ENCODE measurements at regions not wholly inside any gene's neighbourhood (a gene's known extent, or its start where the extent isn't known, plus 50 kb on each side); places are given as distances from the start of the nearest gene placed in this dataset.

- H3K4me2 ChIP-seq: no peak overlapping the region
- H3K4me1 ChIP-seq (ENCODE audit: insufficient read depth): no peaks in the 10 kb centered on the region
- no peak overlapping the region for H3K27ac ChIP-seq (ENCODE audit: low read depth)
- no peaks in the 10 kb centered on the region for H3K79me2 ChIP-seq (replicated peaks; ENCODE audit: insufficient read depth)
- Mint-ChIP-seq H3K4me1 (no peaks in the 10 kb centered on the region), H3K4me3 (no peak overlapping the region), H3K27ac (no peak overlapping the region), H3K36me3 (ENCODE audit: low read depth) (no peaks in the 10 kb centered on the region), H3K9me3 (no peaks in the 10 kb centered on the region), H3K27me3 (ENCODE audit: insufficient read depth, low read depth, poor library complexity) (no peaks in the 10 kb centered on the region)
- no peak overlapping the region for H3K4me3 ChIP-seq
- no peak for TF ChIP-seq CREB1 (CRISPR knock-in tag; IDR thresholded peaks at IDR 0.05; ENCODE audit: low read depth)
- TF ChIP-seq NANOG (IDR thresholded peaks at IDR 0.05; ENCODE audit: borderline replicate concordance): no peak
- TF ChIP-seq ETS1 (IDR thresholded peaks at IDR 0.05): no peak
- no peak for TF ChIP-seq STAT1 (IDR thresholded peaks at IDR 0.05; ENCODE audit: unreplicated experiment)
- no peak for TF ChIP-seq ZNF331 (CRISPR knock-in tag; IDR thresholded peaks at IDR 0.05; ENCODE audit: low read depth)
- TF ChIP-seq ZNF114 (CRISPR knock-in tag; IDR thresholded peaks at IDR 0.05): no peak
- TF ChIP-seq JUNB (IDR thresholded peaks at IDR 0.05; ENCODE audit: unreplicated experiment): no peak
- no peak for TF ChIP-seq EZH2phosphoT487 (IDR thresholded peaks at IDR 0.05; ENCODE audit: unreplicated experiment)
- TF ChIP-seq REST (IDR thresholded peaks at IDR 0.05; ENCODE audit: unreplicated experiment): no peak
- TF ChIP-seq, protein P1, sequence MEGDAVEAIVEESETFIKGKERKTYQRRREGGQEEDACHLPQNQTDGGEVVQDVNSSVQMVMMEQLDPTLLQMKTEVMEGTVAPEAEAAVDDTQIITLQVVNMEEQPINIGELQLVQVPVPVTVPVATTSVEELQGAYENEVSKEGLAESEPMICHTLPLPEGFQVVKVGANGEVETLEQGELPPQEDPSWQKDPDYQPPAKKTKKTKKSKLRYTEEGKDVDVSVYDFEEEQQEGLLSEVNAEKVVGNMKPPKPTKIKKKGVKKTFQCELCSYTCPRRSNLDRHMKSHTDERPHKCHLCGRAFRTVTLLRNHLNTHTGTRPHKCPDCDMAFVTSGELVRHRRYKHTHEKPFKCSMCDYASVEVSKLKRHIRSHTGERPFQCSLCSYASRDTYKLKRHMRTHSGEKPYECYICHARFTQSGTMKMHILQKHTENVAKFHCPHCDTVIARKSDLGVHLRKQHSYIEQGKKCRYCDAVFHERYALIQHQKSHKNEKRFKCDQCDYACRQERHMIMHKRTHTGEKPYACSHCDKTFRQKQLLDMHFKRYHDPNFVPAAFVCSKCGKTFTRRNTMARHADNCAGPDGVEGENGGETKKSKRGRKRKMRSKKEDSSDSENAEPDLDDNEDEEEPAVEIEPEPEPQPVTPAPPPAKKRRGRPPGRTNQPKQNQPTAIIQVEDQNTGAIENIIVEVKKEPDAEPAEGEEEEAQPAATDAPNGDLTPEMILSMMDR (conservative IDR thresholded peaks at IDR 0.05; ENCODE audit: low read depth in 2 of 2): no peak
- TF ChIP-seq POLR2AphosphoS5 (IDR thresholded peaks at IDR 0.05; ENCODE audit: low read depth): no peak
- TF ChIP-seq, protein P2, sequence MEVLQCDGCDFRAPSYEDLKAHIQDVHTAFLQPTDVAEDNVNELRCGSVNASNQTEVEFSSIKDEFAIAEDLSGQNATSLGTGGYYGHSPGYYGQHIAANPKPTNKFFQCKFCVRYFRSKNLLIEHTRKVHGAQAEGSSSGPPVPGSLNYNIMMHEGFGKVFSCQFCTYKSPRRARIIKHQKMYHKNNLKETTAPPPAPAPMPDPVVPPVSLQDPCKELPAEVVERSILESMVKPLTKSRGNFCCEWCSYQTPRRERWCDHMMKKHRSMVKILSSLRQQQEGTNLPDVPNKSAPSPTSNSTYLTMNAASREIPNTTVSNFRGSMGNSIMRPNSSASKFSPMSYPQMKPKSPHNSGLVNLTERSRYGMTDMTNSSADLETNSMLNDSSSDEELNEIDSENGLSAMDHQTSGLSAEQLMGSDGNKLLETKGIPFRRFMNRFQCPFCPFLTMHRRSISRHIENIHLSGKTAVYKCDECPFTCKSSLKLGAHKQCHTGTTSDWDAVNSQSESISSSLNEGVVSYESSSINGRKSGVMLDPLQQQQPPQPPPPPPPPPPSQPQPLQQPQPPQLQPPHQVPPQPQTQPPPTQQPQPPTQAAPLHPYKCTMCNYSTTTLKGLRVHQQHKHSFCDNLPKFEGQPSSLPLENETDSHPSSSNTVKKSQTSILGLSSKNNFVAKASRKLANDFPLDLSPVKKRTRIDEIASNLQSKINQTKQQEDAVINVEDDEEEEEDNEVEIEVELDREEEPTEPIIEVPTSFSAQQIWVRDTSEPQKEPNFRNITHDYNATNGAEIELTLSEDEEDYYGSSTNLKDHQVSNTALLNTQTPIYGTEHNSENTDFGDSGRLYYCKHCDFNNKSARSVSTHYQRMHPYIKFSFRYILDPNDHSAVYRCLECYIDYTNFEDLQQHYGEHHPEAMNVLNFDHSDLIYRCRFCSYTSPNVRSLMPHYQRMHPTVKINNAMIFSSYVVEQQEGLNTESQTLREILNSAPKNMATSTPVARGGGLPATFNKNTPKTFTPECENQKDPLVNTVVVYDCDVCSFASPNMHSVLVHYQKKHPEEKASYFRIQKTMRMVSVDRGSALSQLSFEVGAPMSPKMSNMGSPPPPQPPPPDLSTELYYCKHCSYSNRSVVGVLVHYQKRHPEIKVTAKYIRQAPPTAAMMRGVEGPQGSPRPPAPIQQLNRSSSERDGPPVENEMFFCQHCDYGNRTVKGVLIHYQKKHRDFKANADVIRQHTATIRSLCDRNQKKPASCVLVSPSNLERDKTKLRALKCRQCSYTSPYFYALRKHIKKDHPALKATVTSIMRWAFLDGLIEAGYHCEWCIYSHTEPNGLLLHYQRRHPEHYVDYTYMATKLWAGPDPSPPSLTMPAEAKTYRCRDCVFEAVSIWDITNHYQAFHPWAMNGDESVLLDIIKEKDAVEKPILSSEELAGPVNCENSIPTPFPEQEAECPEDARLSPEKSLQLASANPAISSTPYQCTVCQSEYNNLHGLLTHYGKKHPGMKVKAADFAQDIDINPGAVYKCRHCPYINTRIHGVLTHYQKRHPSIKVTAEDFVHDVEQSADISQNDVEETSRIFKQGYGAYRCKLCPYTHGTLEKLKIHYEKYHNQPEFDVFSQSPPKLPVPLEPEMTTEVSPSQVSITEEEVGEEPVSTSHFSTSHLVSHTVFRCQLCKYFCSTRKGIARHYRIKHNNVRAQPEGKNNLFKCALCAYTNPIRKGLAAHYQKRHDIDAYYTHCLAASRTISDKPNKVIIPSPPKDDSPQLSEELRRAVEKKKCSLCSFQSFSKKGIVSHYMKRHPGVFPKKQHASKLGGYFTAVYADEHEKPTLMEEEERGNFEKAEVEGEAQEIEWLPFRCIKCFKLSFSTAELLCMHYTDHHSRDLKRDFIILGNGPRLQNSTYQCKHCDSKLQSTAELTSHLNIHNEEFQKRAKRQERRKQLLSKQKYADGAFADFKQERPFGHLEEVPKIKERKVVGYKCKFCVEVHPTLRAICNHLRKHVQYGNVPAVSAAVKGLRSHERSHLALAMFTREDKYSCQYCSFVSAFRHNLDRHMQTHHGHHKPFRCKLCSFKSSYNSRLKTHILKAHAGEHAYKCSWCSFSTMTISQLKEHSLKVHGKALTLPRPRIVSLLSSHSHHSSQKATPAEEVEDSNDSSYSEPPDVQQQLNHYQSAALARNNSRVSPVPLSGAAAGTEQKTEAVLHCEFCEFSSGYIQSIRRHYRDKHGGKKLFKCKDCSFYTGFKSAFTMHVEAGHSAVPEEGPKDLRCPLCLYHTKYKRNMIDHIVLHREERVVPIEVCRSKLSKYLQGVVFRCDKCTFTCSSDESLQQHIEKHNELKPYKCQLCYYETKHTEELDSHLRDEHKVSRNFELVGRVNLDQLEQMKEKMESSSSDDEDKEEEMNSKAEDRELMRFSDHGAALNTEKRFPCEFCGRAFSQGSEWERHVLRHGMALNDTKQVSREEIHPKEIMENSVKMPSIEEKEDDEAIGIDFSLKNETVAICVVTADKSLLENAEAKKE (CRISPR knock-in tag; IDR thresholded peaks at IDR 0.05): no peak
- TF ChIP-seq EZH2 (IDR thresholded peaks at IDR 0.05; ENCODE audit: low read depth, unreplicated experiment): no peak
- no peak for DNase-seq (ENCODE audit: low spot score)
- H3K27me3 ChIP-seq (ENCODE audit: insufficient read depth): no peaks in the 10 kb centered on the region
- H2AFZ ChIP-seq: no peak overlapping the region
- H3K9me2 ChIP-seq (ENCODE audit: insufficient read depth): peaks cover 4% of the 10 kb centered on the region; the same call in 1 of the 2 replicates
- H4K20me1 ChIP-seq (replicated peaks; ENCODE audit: insufficient read depth): no peaks in the 10 kb centered on the region
- no peaks in the 10 kb centered on the region for H3F3A ChIP-seq (replicated peaks; ENCODE audit: low read depth)
- H3K36me3 ChIP-seq (ENCODE audit: insufficient read depth): no peaks in the 10 kb centered on the region
- no peak for ATAC-seq
These were observed 191.2 kb downstream of the IRS1 start for GRCh38 chr2:226608451-226608850.
